GM18858 (cell line): ENCODE measurements at regions not wholly inside any gene's neighbourhood (a gene's known extent, or its start where the extent isn't known, plus 50 kb on each side); places are given as distances from the start of the nearest gene placed in this dataset.

ENCODE experiments used
- ATAC-seq: cut with Tn5 transposase; IDR thresholded peaks from one replicate; pipeline ENCODE4 v1.9.1; 2021; ENCODE audit not compliant: unreplicated experiment

DNA sequence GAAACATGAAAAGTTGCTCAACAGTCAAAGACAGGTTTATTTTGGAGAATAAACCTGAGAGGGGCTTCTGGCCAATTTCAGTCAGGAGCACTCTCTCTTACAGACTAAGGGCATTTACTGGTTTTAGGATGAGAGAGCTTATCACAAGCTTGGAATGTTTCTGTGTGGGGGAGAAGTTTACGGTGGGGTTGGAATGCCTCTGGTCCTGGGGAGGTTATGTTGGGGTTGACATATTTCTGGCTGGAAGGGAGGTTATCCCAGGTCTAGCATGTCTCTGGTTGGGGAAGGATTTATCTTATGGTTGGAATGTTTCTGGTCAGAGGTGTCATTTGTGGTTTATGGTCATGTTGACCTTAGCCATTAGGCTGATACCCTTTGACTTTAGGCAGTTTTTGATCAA is 1867.3 kb downstream of the EFNA5 start:
- no peak for ATAC-seq

DNA sequence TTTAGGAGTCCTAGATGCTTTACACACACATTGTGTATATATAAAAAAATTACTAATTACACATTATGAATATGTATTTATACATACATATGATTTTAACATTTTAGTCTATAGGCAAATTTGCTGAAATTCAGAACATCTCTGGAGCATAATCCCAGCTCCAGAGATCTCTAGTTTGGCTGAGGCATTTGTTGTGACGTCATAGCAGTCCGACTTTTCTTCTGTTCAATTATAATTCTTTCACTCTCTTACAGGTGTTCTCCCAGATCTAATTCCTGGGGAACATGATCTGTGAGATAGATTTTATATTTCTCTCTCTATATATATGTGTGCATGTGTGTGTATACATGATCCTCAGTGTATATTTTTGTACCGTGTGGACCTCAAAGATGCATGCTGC is 1876.2 kb downstream of the EFNA5 start:
- ATAC-seq, result no peak

DNA sequence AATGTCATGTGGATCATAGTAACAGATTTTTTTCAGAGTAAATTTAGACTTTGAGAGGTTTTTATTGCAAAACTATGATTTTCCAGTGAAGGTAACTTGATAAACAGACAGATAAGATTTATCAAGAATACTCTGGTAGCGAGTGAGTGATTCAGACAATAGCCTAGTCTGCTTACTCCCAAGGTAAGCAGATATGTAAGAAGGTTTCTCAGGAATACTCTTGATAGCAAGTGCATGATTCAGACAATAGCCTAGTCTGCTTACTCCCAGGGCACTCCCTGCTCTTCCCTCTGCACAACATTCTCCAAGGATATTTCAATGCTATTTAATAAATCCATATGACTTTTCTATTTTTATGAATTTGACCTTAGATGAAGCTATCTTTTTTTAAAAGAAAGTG is 1881.5 kb downstream of the EFNA5 start:
- no peak for ATAC-seq

DNA sequence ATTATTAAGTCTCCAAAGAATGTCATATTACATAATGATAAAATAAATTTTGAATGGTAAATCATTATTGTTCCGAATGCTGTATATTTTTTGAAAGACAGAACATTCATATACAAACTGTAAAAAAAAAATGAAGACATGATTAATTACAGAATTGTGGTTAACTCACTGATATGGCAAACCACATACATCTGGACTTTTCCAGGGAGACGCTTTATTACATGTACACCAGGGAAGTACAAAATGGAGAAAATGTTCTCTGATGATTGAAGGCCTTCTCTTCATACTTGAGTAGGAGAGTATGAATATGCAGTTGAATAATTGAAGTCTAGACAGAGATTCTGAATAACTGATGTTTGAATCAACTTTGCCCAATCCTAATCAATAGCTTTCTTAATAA is 1886.9 kb downstream of the EFNA5 start:
- ATAC-seq, result no peak

DNA sequence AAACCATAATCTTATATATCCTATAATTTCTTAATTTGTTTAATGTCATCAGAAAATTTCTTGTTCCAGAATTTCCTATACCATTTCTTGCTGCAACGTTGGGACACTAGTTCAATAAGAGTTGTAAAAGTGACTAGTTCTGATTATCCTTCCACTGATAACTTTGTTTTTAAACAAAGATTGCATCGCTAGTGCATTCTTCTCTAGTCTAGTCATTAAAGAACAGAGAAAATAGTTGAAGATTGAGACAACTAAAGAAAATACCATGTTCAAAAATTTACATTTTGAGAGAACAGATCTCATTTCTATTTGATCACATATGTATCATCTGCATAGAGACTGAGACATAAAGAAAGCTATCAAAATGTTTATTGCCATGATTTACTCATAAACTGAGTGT is 1888.2 kb downstream of the EFNA5 start:
- ATAC-seq, result no peak

DNA sequence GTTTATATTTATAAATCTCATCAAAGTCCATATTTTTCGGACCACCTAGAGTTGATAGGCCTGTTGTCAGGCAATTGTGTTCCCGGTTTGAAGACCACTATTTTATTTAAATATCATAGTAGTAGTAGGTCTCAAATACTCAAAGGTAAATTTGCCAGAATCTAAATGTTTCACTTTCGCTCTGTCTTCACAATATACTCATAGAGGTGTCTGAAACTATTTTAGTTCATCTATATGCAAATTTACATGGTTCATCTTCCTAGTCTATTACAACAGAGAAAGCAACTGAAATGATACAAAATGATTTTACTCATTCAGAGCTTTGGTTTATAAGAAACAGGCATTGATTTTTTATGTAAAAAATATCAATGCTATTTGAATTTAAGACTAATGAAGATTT is 1897.5 kb downstream of the EFNA5 start:
- ATAC-seq, result no peak

DNA sequence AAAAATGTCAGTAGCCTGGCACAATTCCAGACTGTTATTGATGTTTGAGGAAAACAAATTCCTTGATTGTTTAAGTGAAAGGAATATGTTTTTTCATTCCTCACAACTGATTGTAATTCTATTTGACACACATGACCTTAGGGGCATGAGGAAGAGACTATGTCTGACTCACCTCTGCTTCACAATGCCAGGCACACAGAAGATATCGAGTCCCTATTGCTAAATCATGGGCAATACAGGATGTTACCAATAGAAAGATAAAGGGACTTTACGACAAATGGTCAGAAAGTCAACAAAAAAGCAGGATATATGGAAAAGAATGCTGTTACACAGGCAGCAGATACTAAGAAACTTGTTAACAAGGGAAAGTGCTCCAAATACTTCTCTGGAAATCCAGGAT is 1903.5 kb downstream of the EFNA5 start:
- ATAC-seq, result no peak

DNA sequence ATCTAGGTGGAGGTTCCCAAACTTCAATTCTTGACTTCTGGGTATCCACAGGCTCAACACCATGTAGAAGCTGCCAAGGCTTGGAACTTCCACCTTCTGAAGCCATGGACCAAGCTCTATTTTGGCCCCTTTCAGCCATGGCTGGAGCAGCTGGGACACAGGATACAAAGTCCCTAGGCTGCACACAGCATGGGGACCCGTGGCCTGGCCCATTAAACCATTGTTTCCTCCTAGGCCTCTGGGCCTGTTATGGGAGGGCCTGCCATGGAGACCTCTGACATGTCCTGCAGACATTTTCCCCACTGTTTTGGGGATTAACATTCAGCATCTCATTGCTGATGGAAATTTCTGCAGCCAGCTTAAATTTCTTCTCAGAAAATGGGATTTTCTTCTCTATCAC is 1908.0 kb downstream of the EFNA5 start:
- no peak for ATAC-seq

DNA sequence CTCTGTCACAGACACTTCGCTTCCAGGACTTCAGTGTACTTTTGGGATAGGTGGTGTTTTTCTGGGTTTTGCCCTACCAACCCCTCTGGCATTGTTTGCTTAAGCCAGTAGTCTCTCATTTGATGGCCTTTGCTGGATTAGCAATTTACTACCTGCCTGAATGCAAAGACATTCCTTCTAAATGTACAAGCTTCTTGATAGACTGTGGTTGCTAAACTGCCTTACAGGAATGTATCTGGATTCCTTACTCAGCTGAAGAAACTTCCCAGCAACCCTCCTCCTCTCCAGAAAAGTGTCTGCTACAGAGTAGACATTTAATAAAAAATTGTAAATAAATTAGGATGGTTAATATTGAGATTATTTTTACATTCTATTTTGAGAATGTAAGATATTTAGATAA is 1916.7 kb downstream of the EFNA5 start:
- no peak for ATAC-seq

DNA sequence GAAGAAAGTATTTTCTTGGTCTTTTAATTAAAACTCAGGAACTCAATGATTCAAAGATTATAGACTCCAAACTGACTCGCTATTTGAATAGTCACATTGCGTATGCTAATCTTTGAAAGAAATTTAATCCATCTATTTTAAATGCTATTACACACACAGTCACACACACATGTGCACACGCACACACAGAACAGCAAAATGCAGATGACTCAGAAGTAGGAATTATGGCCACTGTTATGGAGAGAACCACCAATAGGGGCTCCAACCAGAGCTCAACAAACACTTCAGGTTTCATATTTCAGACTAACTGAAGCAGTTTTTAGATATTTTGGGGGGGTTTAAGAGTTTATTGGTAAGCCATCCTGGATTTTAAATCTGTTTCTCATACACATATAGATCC is 1917.9 kb downstream of the EFNA5 start:
- no peak for ATAC-seq

DNA sequence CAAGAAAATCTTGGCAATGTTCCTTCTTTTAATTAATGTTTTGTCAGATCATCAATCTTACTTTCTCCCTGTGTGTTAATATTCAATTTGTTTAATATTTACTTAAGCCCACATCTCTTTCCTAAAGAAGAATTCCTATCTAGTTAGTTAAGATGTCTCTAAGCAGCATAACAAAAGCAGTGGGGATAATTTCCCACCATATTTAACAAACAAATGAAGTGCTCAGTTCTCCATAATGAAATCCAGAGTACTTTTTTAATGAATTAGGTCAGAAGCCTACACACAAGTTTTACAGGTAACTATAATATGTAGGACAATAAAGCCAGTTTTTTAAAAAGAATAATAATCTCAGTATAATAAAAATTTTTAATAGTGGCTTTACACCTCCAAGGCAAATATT is 1918.8 kb downstream of the EFNA5 start:
- no peak for ATAC-seq

DNA sequence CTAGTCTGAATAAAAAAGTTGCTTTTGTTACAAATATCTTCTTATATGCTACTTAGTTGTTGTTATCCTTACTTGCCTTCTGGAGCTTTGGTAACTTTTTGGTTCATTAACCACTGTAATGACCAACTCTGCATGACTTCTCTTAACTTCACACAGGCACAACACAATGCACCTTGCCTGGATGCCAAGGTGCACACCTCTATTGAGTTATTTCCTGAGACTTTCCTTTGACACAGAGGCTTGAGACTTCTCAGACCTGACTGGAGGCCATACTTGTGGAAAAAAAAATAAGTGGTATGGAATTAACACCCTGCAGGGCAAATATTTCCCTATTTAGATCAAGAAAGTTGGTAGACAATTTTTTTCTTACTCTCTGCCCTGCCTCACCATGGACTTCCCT is 1925.6 kb downstream of the EFNA5 start:
- ATAC-seq, result no peak

DNA sequence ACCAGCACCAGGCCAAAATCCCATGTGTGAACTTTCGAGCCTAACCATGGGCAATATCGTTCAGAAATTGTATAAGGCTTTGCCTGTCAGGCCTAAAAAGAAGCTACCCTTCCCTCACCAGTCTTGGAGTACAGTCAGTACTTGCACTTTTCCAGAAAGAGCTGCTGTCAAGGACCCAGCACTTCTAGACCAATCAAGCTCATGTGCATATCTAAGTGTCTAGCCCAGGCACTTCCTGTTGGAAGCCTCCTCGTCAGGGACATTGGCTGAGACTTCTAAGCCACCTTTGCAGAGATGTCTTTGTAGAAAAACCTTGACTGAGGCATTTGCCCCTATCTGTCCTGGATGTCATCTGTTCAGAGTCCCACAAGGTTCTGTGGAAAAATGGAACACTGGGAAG is 1930.5 kb downstream of the EFNA5 start:
- no peak for ATAC-seq

DNA sequence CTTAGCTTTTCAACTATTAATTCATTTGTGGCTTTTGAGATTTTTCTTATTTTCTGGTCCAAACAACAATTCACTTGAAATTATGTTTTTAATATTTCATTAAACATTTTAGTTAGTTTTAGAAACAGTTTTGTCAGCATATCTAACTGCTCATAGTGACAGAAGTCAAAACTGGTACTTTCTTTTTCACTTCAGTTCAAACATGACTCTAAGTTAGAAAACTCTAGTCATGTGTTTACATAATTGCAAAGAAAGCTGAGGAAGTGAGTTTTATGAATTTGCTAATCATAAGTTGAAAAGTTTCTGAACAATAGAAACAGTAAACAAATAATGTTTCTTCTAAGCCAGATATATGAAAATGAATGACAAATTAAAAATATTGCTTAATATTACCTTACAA is 1931.0 kb downstream of the EFNA5 start:
- ATAC-seq, result no peak

DNA sequence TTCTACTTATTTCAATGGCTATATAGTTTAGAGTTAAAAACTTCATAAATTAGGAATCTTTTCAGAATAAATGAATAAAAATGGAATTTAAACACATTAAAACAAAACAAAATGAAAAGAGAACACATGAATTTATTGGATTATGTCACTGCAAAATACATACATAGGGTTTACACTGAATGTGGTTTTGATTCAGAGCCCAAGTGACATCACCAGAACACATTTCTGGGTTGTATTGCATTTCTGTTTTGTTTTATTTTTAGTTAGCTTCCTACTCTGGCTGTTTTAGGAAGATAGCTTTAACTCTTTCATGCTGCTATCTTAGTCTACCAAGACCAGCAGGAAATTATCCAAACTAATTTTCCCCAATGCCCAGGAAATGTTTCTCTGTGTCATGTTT is 1935.0 kb downstream of the EFNA5 start:
- no peak for ATAC-seq

DNA sequence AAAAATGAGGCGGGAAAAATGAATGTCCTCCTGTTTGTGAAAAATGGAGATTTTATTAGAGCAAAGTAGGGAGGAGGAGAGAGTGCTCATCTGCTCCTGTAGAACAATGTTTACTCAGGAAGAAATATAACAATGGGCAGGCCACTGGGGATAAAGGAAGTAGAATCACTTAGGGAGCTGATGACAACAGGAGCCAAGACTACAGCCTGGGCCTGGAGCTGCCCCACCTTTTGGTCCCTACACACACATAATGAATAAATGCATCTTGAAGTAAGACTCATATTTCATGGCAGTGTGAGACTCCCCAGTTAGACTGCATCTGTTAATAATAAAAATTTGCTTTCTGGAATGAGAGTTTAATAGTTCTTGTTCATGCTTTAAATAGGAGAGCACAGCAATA is 1939.8 kb downstream of the EFNA5 start:
- no peak for ATAC-seq

DNA sequence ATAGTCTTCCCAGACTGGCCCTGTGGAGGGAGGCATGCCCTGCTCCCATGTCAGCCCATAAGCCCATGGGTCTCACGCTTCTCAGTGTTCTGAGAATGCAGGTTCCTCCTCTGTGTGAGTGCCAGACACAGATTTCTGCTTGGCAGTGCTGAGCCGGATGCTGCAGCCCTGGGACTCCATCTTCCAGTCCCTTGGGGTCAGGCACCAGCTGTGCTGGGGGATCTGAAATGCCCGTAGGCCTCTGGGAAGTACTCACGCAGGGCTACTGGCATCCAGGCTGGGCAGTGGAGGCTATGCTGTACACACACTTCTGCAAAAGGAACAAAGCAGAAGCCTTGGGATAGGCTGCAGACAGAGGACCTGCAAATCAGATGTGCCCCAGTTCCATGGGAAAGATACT is 1944.6 kb downstream of the EFNA5 start:
- ATAC-seq, result no peak

DNA sequence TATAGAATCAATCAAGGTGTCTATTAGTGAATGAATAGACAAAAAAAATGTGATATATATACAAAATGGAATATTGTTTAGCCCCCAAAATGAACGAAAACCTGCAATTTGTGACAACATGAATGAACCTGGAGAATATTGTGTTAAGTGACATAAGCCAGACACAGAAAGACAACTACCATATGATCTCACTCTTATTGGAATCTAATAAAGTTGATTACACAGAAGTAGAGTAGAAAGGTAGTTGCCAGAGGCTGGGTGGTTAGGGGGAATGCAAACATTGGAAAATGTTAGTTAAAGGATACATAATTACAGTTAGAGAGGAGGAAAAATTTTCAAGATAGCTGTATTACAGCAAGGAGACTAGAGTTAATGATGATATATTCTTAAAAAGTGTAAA is 1962.3 kb downstream of the EFNA5 start:
- no peak for ATAC-seq

DNA sequence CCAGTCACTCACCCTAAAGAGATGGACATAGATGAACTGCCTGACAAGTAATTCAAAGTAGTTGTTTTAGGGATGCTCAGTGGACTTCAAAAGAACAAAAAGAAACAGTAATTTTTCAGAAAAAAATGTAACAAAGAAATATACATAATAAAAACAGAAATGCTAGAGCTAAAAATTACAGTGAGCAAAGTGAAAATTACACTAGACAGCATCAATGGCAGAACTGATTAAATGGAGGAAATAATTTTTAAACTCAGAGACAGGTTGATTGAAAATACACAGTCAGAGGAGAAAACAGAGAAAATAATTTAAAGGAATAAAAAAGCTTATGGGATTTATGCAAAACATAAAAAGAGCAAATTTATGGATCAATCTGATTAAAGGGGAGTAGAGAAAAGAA is 1968.4 kb downstream of the EFNA5 start:
- ATAC-seq, result no peak

DNA sequence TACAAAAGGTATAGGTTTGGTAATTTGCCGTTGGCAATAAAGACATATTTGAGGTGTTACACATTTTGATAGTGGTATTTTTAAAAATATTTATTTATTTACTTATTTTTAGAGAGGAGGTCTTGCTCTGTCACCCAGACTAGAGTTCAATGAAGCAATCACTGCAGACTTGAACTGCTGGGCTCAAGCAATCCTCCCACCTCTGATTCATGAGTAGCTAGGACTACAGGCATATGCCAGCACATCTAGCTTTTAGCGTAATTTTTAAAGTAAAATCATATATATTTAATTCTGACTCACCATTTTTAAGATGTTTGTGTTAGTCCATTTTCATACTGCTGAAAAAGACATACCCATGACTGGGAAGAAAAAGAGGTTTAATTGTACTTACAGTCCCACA is 1974.3 kb downstream of the EFNA5 start:
- ATAC-seq, result no peak

DNA sequence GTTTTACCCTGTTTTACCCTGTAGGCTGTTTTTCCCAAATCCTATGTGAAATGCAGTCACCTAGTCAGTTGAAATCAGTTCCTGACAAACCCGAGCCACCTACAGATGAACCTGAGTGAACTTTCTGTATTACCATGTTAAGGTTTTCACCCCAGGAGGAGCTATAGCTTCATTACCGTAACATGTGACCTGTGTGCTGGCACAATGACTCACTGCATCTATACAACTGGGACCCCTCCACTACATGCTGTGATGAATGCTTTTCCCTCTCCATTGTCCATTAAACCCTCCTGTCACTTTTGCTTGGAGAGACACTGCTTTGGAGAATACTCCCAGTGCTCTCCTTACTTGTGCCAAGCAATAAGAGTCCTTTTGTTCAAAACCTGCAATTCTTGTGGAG is 1974.8 kb downstream of the EFNA5 start:
- no peak for ATAC-seq

DNA sequence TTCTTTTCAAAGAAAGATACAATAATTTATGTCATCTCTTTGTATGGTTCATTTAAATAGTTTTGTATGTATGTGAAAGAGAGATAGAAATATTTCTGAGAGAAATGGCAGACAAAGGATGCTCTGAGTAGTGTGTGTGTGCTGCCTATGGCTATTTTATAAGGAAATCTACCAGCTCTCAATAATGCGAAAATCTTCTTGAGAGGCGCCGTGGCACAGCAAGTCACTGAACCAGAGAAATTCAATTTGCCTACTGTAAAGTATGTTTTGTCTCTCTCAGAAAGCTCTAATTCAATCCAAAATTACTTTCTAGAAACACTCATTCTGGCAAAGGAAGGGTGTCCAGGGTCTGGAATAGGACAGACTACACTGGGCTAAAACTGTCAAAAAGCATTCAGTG is 1981.1 kb downstream of the EFNA5 start:
- no peak for ATAC-seq

DNA sequence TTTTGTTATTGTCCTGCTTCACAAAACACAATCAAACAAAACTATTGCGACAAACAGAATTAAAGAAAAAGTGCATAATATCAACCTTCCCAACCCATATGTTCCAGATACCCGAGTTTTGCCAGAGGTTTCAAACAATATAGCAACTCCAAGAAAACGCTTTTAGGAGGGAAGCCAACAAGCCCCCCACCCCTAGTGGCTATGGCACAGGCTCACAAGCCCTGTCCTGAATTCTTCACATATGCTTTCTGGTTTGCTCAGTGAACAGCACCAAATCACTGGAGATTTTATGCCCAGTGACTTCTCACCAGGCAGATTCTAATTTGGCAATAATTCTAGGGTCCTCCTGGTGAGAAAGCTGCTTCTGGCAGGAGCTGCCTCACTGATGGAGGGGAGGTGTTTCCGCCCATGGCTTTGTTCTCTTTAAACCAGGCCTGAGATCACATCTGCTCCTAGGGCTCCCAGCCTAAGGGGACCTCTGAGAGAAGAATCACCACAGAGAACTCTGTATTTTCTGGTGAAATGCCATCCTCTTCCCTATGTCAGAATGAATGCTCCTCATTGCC is 1982.4 kb downstream of the EFNA5 start:
- ATAC-seq, result no peak

DNA sequence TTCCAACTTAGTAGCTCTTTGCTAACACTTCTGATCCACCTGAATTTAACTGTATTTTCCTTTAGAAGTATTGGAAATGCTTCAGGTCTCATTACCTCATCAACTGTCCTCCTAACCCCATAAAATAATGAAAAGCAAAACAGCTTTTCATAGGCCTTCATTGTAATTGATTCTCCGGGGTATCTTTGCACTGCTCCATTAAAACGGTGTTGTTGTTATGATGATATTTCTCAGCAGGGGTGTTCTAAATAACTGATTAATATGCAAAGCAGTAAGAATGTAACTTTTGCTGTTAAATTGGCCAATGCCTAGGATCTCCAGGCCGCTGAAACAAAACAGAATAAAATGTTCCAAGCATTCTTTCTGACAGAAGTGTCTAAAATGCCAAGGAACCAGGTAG is 1983.2 kb downstream of the EFNA5 start:
- no peak for ATAC-seq
